ENCODE measurements at regions not wholly inside any gene's neighbourhood (a gene's known extent, or its start where the extent isn't known, plus 50 kb on each side); places are given as distances from the start of the nearest gene placed in this dataset.
"Not testable (repeated sequence)": the region's sequence is repeated elsewhere in the genome, so short reads cannot be mapped to it uniquely, and the experiment has no call there.

DNA sequence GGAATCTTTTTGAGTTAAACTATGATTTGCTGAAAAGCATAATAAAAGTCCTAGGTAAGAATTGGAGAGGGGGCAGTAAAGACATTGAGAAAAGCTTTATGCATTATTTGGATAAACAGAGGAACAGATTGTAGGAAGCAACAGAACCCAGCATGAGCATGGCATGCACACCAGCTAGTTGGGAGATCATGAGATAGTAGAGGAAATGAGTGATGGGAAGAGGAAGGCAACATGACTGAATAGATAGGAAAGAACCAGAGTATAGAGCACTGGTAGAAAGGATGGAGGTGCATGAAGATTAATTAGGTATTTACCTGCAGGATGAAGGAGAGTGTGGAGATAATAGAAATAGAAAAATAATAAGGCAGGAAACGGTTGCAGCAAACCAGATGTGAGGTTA, 248.5 kb upstream of the LMO3 start:
- no peak for DNase-seq
- in situ Hi-C loops (cut with HindIII; ENCODE audit: low pct_ligation_motif_present, low pct_unique_long_range_greater_than_20kb, low sequenced_read_pairs), result no loop called here

GRCh38 chr12:16849473-16849872, 243.5 kb upstream of the LMO3 start:
- no peak for DNase-seq
- in situ Hi-C loops (cut with HindIII; ENCODE audit: low pct_ligation_motif_present, low pct_unique_long_range_greater_than_20kb, low sequenced_read_pairs), result no loop called here

DNA sequence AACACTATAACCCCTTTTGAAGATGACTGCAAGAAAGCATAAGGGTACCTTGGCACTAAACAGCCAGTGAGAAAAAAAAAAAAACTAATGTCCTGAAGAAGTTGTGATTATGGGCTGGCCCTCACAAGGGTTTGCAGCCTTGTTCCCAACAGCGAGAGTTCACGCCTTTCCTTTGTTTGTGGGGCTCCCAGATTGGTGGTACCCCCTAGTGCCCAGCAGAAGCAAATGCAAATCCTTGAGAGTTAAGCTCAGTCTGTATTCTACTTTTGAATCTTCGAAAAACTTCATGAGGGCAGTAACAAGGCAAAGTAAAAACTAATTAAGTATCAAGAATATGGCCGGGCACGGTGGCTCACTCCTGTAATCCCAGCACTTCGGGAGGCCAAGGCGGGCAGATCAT, 238.9 kb upstream of the LMO3 start:
- DNase-seq, result peak; percentile 8
- in situ Hi-C loops (cut with HindIII; ENCODE audit: low pct_ligation_motif_present, low pct_unique_long_range_greater_than_20kb, low sequenced_read_pairs), result no loop called here

DNA sequence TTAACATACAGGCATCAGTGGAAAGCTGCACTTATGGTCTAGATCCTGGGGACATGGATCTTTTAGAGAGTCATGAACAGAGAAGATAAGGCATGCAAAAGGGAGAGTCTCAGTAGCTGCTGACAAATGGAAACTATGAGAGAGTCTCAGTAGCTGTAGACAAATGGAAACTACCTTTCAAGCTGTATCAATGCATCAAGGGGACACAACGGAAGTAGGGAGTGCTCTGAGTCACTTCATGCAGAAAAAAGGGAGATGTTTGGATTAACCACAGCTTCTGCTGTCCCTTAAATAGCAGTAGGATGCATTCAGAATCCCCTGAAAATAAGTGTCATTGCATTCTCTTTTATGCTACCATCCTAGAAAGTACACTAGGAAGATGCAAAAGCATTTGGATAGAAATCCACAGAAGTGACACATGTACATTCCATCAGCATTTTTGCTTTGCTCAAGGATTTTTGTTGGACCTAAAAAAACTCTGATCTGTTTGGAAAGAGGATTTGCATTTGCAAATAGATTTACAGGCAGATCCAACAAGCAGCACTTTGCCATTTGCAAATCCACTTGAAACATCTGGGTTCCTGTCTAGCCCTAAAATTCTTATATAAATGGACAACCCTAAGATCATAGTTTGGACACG, 227.5 kb upstream of the LMO3 start:
- in situ Hi-C loops (cut with HindIII; ENCODE audit: low pct_ligation_motif_present, low pct_unique_long_range_greater_than_20kb, low sequenced_read_pairs), result no loop called here

GRCh38 chr12:16828891-16829290, 222.9 kb upstream of the LMO3 start:
- no peak for DNase-seq
- in situ Hi-C loops (cut with HindIII; ENCODE audit: low pct_ligation_motif_present, low pct_unique_long_range_greater_than_20kb, low sequenced_read_pairs), result no loop called here

More for the DNA sequence above, 227.5 kb upstream of the LMO3 start:
- no peak for DNase-seq

- DNase-seq, result no peak
- in situ Hi-C loops (cut with HindIII; ENCODE audit: low pct_ligation_motif_present, low pct_unique_long_range_greater_than_20kb, low sequenced_read_pairs), result no loop called here
These were observed 201.8 kb upstream of the LMO3 start for GRCh38 chr12:16807731-16808130.

- in situ Hi-C loops (cut with HindIII; ENCODE audit: low pct_ligation_motif_present, low pct_unique_long_range_greater_than_20kb, low sequenced_read_pairs), result no loop called here
- DNase-seq, result no peak
These were observed 190.2 kb upstream of the LMO3 start for GRCh38 chr12:16796168-16796567.

GRCh38 chr12:16789204-16789790, 183.3 kb upstream of the LMO3 start:
- peak; percentile 6 for DNase-seq

GRCh38 chr12:16788506-16789203, 182.7 kb upstream of the LMO3 start:
- DNase-seq, result no peak
- in situ Hi-C loops (cut with HindIII; ENCODE audit: low pct_ligation_motif_present, low pct_unique_long_range_greater_than_20kb, low sequenced_read_pairs), result no loop called here

More at GRCh38 chr12:16789204-16789790, 183.3 kb upstream of the LMO3 start:
- in situ Hi-C loops (cut with HindIII; ENCODE audit: low pct_ligation_motif_present, low pct_unique_long_range_greater_than_20kb, low sequenced_read_pairs), result no loop called here

DNA sequence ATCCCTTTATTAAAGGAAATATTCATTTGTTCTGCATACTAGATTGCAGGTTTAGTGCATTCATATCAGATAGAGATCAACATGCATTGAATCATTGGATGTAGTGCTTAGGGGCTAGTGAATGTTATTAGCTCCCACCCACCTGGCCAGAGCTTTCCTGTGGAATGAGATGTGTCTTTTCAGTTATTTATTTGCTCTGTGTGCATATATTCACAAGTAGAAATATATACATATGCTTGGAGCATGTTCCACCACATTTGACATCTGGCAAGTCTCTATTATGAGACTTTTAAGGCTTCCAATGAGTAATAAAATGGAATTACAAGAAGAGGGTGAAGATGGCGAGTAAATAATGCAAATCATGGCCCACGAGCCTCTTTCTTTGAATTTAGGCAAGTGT, 180.0 kb upstream of the LMO3 start:
- in situ Hi-C loops (cut with HindIII; ENCODE audit: low pct_ligation_motif_present, low pct_unique_long_range_greater_than_20kb, low sequenced_read_pairs), result no loop called here
- no peak for DNase-seq

GRCh38 chr12:16785524-16785923, 179.6 kb upstream of the LMO3 start:
- in situ Hi-C loops (cut with HindIII; ENCODE audit: low pct_ligation_motif_present, low pct_unique_long_range_greater_than_20kb, low sequenced_read_pairs), result no loop called here
- no peak for DNase-seq

DNA sequence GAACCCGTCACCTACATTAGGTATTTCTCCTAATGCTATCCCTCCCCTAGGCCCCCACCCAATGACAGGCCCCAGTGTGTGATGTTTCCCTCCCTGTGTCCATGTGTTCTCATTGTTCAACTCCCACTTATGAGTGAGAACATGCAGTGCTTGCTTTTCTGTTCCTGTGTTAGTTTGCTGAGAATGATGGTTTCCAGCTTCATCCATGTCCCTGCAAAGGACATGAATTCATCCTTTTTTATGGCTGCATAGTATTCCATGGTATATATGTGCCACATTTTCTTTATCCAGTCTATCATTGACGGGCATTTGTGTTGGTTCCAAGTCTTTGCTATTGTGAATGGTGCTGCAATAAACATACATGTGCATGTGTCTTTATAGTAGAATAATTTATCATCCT, 163.2 kb upstream of the LMO3 start:
- DNase-seq; in situ Hi-C loops (cut with HindIII; ENCODE audit: low pct_ligation_motif_present, low pct_unique_long_range_greater_than_20kb, low sequenced_read_pairs): not testable (repeated sequence)

DNA sequence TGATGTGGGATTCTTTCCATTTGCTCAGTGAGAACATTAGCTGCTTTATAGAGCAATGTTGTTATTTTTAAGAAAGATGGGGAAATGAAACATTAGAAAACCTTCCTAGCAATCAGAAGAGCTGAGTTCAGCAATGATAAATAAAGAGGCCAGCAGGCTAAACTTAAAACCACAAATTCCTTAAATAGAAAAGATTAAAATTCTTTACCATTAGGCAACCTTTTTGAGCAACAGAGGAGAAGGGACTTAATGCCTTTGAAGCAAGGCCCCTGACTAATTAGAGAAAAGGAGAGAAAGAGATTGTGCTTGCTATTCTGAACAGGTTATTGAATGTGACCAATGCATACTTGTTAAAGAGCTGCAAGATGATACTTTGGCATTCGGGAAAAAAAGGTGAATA, 160.8 kb upstream of the LMO3 start:
- DNase-seq, result no peak
- in situ Hi-C loops (cut with HindIII; ENCODE audit: low pct_ligation_motif_present, low pct_unique_long_range_greater_than_20kb, low sequenced_read_pairs), result no loop called here

GRCh38 chr12:16763901-16764300, 157.9 kb upstream of the LMO3 start:
- DNase-seq, result no peak
- in situ Hi-C loops (cut with HindIII; ENCODE audit: low pct_ligation_motif_present, low pct_unique_long_range_greater_than_20kb, low sequenced_read_pairs), result no loop called here

- DNase-seq, result no peak
- in situ Hi-C loops (cut with HindIII; ENCODE audit: low pct_ligation_motif_present, low pct_unique_long_range_greater_than_20kb, low sequenced_read_pairs), result no loop called here
These were observed 151.0 kb upstream of the LMO3 start for GRCh38 chr12:16756833-16757555.

DNA sequence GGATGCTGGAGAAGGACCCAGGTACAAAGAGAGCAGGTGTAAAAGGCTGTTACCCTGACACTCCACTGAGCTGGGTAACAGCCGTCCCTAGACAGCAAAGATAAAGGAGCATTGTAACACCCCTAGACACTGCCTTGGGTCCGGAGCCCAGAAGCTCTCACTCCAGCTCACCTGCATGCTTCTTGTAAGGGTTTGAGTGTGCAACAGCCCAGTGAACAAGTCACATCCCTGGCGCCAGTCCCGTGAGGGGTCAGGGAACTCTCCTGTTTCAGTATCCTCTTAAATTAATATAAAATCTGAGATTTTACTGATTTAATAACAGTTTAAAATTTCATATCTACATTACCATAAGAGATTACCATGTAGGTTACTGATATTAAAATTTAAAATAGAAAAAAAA, 124.8 kb upstream of the LMO3 start:
- DNase-seq, result no peak
- in situ Hi-C loops (cut with HindIII; ENCODE audit: low pct_ligation_motif_present, low pct_unique_long_range_greater_than_20kb, low sequenced_read_pairs), result no loop called here

- no peak for DNase-seq
- in situ Hi-C loops (cut with HindIII; ENCODE audit: low pct_ligation_motif_present, low pct_unique_long_range_greater_than_20kb, low sequenced_read_pairs), result no loop called here
These were observed 120.9 kb upstream of the LMO3 start for GRCh38 chr12:16726879-16727278.

- in situ Hi-C loops (cut with HindIII; ENCODE audit: low pct_ligation_motif_present, low pct_unique_long_range_greater_than_20kb, low sequenced_read_pairs), result no loop called here
- no peak for DNase-seq
These were observed 113.9 kb upstream of the LMO3 start for GRCh38 chr12:16719713-16720416.

GRCh38 chr12:16716928-16717327, 111.0 kb upstream of the LMO3 start:
- in situ Hi-C loops (cut with HindIII; ENCODE audit: low pct_ligation_motif_present, low pct_unique_long_range_greater_than_20kb, low sequenced_read_pairs), result no loop called here
- DNase-seq, result no peak
